ENCODE measurements at regions not wholly inside any gene's neighbourhood (a gene's known extent, or its start where the extent isn't known, plus 50 kb on each side); places are given as distances from the start of the nearest gene placed in this dataset.

DNA sequence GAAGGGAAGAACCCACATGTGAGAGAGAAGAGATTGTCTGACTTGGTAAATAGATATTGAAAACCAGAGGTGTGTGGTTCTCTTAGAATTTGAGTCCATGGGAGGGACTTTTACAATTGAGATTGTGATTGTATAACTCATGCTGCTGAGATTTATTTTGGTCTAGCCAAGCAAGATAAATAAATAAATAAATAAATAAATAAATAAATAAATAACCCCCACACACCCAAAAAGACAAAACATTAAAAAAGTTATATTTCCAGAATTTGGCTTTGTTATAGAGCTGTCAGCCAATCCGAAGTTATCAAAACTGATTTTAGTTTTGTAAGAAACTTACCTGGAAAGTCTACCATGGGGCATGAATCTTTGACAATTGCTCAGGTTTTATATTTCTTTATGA, 416.6 kb downstream of the ZSWIM6 start:
- Histone ChIP-seq H3K27ac (ENCODE audit: low read length) (no peak overlapping the region), H3K4me1 (ENCODE audit: low read length) (no peaks in the 10 kb centered on the region), H3K27me3 (ENCODE audit: low read depth, low read length) (no peaks in the 10 kb centered on the region), H4K20me1 (ENCODE audit: insufficient read depth, low read length) (no peaks in the 10 kb centered on the region), H2AFZ (ENCODE audit: low read depth, low read length) (no peak overlapping the region), H3K9me3 (ENCODE audit: insufficient read depth, low read length) (no peaks in the 10 kb centered on the region), H3K4me2 (ENCODE audit: low read length) (no peak overlapping the region), H3K36me3 (replicated peaks; ENCODE audit: low read depth, low read length) (no peaks in the 10 kb centered on the region), H3K4me3 (ENCODE audit: low read length) (no peak overlapping the region), H3K79me2 (ENCODE audit: low read length) (no peaks in the 10 kb centered on the region), H3K9ac (ENCODE audit: low read length) (no peak overlapping the region)
- TF ChIP-seq CTCF (IDR thresholded peaks at IDR 0.05; ENCODE audit: low read depth, low read length) = no peak

- Histone ChIP-seq H3K9me3 (ENCODE audit: insufficient read depth, low read length) (no peaks in the 10 kb centered on the region), H3K27me3 (ENCODE audit: low read depth, low read length) (no peaks in the 10 kb centered on the region), H2AFZ (ENCODE audit: low read depth, low read length) (no peak overlapping the region), H4K20me1 (ENCODE audit: insufficient read depth, low read length) (no peaks in the 10 kb centered on the region), H3K79me2 (ENCODE audit: low read length) (no peaks in the 10 kb centered on the region), H3K36me3 (replicated peaks; ENCODE audit: low read depth, low read length) (no peaks in the 10 kb centered on the region), H3K4me2 (ENCODE audit: low read length) (no peak overlapping the region), H3K9ac (ENCODE audit: low read length) (no peak overlapping the region), H3K4me1 (ENCODE audit: low read length) (no peaks in the 10 kb centered on the region), H3K4me3 (ENCODE audit: low read length) (no peak overlapping the region), H3K27ac (ENCODE audit: low read length) (no peak overlapping the region)
- TF ChIP-seq EZH2phosphoT487 (IDR thresholded peaks at IDR 0.05; ENCODE audit: low read depth) (no peak), CTCF (IDR thresholded peaks at IDR 0.05; ENCODE audit: low read depth, low read length) (no peak)
Measured at GRCh38 chr5:61752588-61752987, 420.5 kb downstream of the ZSWIM6 start.

GRCh38 chr5:61754792-61755191, 422.7 kb downstream of the ZSWIM6 start:
- no peaks in the 10 kb centered on the region for H3K4me1 ChIP-seq (ENCODE audit: low read length)
- H3K4me2 ChIP-seq (ENCODE audit: low read length) = no peak overlapping the region
- H3K9ac ChIP-seq (ENCODE audit: low read length) = no peak overlapping the region
- H3K4me3 ChIP-seq (ENCODE audit: low read length) = no peak overlapping the region
- no peaks in the 10 kb centered on the region for H3K79me2 ChIP-seq (ENCODE audit: low read length)
- no peaks in the 10 kb centered on the region for H3K36me3 ChIP-seq (replicated peaks; ENCODE audit: low read depth, low read length)
- H4K20me1 ChIP-seq (ENCODE audit: insufficient read depth, low read length) = no peaks in the 10 kb centered on the region
- no peaks in the 10 kb centered on the region for H3K27me3 ChIP-seq (ENCODE audit: low read depth, low read length)
- no peaks in the 10 kb centered on the region for H3K9me3 ChIP-seq (ENCODE audit: insufficient read depth, low read length)
- H3K27ac ChIP-seq (ENCODE audit: low read length) = no peak overlapping the region
- no peak for TF ChIP-seq EZH2phosphoT487 (IDR thresholded peaks at IDR 0.05; ENCODE audit: low read depth)
- TF ChIP-seq CTCF (IDR thresholded peaks at IDR 0.05; ENCODE audit: low read depth, low read length) = no peak
- H2AFZ ChIP-seq (ENCODE audit: low read depth, low read length) = no peak overlapping the region

GRCh38 chr5:61755726-61756222, 423.7 kb downstream of the ZSWIM6 start:
- Histone ChIP-seq H4K20me1 (ENCODE audit: insufficient read depth, low read length) (no peaks in the 10 kb centered on the region), H3K27me3 (ENCODE audit: low read depth, low read length) (no peaks in the 10 kb centered on the region), H3K4me3 (ENCODE audit: low read length) (no peak overlapping the region), H2AFZ (ENCODE audit: low read depth, low read length) (no peak overlapping the region), H3K79me2 (ENCODE audit: low read length) (no peaks in the 10 kb centered on the region), H3K36me3 (replicated peaks; ENCODE audit: low read depth, low read length) (no peaks in the 10 kb centered on the region), H3K27ac (ENCODE audit: low read length) (no peak overlapping the region), H3K9me3 (ENCODE audit: insufficient read depth, low read length) (no peaks in the 10 kb centered on the region), H3K4me2 (ENCODE audit: low read length) (no peak overlapping the region), H3K9ac (ENCODE audit: low read length) (no peak overlapping the region), H3K4me1 (ENCODE audit: low read length) (no peaks in the 10 kb centered on the region)
- no peak for TF ChIP-seq CTCF (IDR thresholded peaks at IDR 0.05; ENCODE audit: low read depth, low read length)

All from OCI-LY3 (cell line).